Muscle layer of duodenum (tissue), 2 donors: ENCODE measurements at regions not wholly inside any gene's neighbourhood (a gene's known extent, or its start where the extent isn't known, plus 50 kb on each side); places are given as distances from the start of the nearest gene placed in this dataset.

Source experiments
- H3K27ac ChIP-seq: one replicate; pipeline ENCODE4 v1.7.0; 2013; ENCODE audit warnings: mild to moderate bottlenecking, low read length
- H3K27me3 ChIP-seq: one replicate; pipeline ENCODE4 v1.7.0; 2013; ENCODE audit warnings: low read depth, mild to moderate bottlenecking, control low read depth, low read length
- H3K36me3 ChIP-seq, 2 donors: one replicate each; pipeline ENCODE4 v1.7.0; 2013; ENCODE audit warnings: low read length in 2 of 2, control low read depth in 1 of 2, mild to moderate bottlenecking in 1 of 2; ENCODE audit not compliant: insufficient read depth in 2 of 2, control insufficient read depth in 1 of 2
- H3K4me1 ChIP-seq, 2 donors: one replicate each; pipeline ENCODE4 v1.7.0; 2013; ENCODE audit warnings: low read length in 2 of 2, mild to moderate bottlenecking in 2 of 2, control low read depth in 1 of 2, moderate library complexity in 1 of 2; ENCODE audit not compliant: insufficient read depth in 2 of 2, control insufficient read depth in 1 of 2
- H3K4me3 ChIP-seq, 2 donors: one replicate each; pipeline ENCODE4 v1.7.0; 2013; ENCODE audit warnings: low read length in 2 of 2, low read depth in 1 of 2, mild to moderate bottlenecking in 1 of 2
- H3K9me3 ChIP-seq, 2 donors: one replicate each; pipeline ENCODE4 v1.7.0; 2013; ENCODE audit warnings: low read length in 2 of 2, control low read depth in 1 of 2, mild to moderate bottlenecking in 1 of 2; ENCODE audit not compliant: control insufficient read depth in 1 of 2
- donor health status: healthy.

DNA sequence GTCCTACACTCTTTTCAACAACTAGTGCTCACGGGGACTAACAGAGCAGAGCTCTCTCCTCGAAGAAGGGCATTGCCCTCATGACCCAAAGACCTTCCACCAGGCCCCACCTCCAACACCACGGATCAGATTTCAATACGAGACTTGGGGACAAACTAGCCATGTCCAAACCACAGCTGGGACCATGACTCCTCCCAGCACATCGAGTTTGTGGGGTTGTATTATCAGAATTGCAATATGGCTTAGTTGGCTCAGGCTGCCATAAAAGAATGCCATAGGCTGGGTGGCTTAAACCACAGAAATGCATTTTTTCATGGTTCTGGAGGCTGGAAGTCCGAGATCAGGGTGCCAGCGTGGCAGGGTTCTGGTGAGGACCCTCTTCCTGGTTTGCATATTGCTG is 189.7 kb upstream of the PMEPA1 start:
- no peaks in the 10 kb centered on the region for H3K4me1 ChIP-seq
- H3K27ac ChIP-seq = no peak overlapping the region
- no peaks in the 10 kb centered on the region for H3K27me3 ChIP-seq
- H3K9me3 ChIP-seq = no peaks in the 10 kb centered on the region
- no peak overlapping the region for H3K4me3 ChIP-seq
- H3K36me3 ChIP-seq = no peaks in the 10 kb centered on the region

DNA sequence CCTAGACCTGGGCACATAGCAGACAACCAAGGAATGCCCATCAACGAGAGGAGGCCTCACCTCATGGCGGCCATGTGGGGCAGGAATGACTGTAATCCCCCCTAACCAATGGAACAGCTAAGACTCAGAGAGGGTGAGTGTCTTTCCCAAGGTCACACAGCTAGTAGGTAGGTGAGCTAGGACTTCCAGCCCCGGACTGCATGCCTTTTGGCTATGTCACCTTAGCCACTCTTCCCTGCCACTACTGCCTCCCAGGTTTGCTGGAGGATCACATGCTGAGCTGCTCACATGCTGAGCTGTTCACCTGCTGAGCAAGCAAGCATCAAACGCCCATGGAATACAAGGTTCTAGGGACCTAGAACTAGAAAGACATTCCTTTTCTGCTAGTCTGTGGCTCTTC is 188.5 kb upstream of the PMEPA1 start:
- Histone ChIP-seq H3K27ac (no peak overlapping the region), H3K9me3 (no peaks in the 10 kb centered on the region), H3K4me3 (no peak overlapping the region), H3K4me1 (no peaks in the 10 kb centered on the region), H3K36me3 (no peaks in the 10 kb centered on the region), H3K27me3 (no peaks in the 10 kb centered on the region)

DNA sequence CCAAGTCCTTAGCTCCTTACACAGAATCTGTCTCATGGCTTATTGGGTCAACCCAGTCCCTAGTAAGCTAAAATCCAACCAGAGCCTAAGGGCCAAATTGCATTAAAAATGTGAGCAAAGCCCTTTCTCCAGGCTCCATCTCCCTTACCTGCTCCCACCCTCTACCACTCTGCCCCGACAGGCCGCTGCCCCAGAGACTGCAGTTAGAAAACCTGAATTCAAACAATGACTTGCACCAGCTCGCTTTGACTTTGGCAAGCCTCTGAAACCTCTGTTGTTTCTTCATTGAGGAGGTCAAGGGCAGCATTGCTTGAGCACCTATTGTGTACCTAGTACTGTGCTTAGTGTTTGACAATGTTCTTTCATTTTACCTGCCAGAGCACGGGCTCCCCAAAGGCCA is 188.1 kb upstream of the PMEPA1 start:
- H3K9me3 ChIP-seq = no peaks in the 10 kb centered on the region
- no peaks in the 10 kb centered on the region for H3K36me3 ChIP-seq
- no peak overlapping the region for H3K27ac ChIP-seq
- no peaks in the 10 kb centered on the region for H3K4me1 ChIP-seq
- no peak overlapping the region for H3K4me3 ChIP-seq
- H3K27me3 ChIP-seq = no peaks in the 10 kb centered on the region

DNA sequence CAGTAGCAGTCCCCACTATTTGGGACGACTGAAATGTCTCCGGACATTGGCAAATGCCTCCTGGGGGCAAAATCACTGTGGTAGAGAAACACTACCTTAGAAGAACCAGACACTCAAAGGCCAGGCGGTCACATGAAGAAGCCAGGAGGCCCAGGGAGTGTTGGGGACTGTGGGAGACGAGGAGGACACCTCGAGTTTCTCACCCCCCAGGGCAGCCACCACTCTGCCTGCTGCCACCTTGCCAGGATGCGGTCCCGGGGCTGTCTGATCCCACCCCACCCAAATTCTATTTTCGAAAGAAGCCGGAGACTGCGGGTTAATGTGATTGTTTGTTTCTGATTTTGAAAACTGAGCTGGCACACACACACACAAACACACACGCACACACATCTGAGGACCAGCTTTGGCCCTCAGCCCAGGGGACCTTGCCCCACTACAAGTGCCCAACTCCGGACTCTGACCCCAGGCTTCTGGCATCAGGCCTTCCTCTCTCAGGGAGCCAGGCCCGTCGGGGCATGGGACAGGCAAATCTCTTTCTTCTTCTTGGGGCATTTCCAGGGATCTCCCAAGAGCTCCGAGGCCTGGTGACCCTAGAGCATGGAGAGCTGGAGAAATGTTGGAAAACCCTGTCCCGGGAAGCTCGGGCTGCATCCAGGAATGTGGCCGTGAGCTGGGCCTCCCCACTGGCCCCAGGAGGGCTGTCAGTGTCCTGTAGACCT is 187.5 kb upstream of the PMEPA1 start:
- H3K4me1 ChIP-seq = no peaks in the 10 kb centered on the region
- no peaks in the 10 kb centered on the region for H3K9me3 ChIP-seq
- H3K27ac ChIP-seq = no peak overlapping the region
- no peaks in the 10 kb centered on the region for H3K27me3 ChIP-seq
- H3K4me3 ChIP-seq = no peak overlapping the region
- H3K36me3 ChIP-seq = no peaks in the 10 kb centered on the region

DNA sequence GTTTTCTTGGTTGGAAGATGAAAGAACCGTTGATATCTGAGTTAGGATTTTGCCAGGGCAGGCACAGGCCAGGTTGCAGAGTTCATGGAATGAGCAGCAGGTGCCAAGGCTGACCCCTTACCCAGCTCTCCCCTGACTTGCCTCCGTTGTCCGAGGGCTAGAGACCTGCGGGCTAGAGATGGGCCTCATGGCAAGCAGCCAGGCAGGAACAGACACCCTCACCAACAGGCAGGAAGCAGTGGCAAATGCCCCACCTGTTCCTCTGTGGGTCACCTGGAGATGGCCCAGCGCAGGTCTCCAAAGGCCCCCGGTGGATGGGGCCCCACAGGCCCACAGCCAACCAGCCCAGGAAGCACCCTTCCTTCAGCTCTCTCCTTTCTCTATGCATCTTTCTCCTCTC is 186.7 kb upstream of the PMEPA1 start:
- no peak overlapping the region for H3K4me3 ChIP-seq
- H3K4me1 ChIP-seq = no peaks in the 10 kb centered on the region
- no peaks in the 10 kb centered on the region for H3K27me3 ChIP-seq
- H3K27ac ChIP-seq = no peak overlapping the region
- no peaks in the 10 kb centered on the region for H3K36me3 ChIP-seq
- H3K9me3 ChIP-seq = no peaks in the 10 kb centered on the region

DNA sequence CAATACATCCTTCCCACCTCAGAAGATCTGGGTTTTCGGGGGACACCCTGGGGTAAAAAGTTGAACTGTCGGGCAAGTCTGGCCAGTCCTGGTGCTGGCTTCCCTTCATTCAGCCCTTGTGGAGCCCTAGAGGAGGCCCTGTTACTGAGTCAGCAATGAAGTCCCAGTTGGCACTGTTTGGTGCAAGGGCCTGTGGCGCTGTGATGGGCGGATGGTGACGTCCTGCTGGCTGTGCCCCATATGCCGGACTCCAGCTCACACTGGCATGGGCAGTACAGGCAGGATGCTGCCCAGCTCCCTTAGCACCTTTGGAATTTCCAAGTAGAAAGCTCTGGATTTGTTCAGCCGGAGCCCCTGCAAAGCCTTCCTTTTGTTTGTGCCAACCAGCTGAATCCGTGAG is 186.2 kb upstream of the PMEPA1 start:
- H3K9me3 ChIP-seq = no peaks in the 10 kb centered on the region
- no peaks in the 10 kb centered on the region for H3K27me3 ChIP-seq
- H3K4me1 ChIP-seq = no peaks in the 10 kb centered on the region
- no peak overlapping the region for H3K4me3 ChIP-seq
- no peaks in the 10 kb centered on the region for H3K36me3 ChIP-seq
- H3K27ac ChIP-seq = no peak overlapping the region

DNA sequence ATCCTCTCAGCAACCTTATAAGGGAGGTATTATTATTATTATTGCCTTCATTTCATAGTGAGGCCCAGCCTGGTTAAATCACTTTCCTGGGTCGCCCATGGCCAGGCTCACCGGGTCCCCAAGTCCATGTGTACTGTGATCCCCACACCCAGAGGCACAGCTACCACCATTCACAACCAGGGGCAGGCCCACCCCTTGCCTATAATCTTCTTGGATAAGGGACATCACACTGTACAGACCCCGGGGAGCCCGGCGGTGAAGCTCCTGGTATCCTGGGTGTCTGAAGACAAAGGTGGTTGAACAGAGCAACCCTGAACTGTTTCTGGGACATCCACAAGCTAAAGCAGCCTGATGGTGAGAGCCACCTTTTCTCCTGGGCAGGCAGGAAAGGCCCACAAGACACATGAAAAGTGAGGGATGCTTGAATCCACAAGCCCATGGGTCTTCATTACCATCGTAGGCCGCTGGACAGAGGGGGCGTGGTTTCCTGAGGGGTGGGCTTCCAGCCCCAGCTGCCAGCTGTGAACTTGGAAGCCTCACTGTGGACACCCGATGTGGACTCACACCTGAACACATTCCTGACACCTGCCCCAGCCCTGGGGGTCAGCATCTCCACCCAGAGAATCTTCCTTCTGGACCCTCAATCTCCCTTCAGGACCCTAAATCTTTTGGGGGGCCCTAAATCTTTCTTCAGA is 185.5 kb upstream of the PMEPA1 start:
- no peak overlapping the region for H3K27ac ChIP-seq
- no peaks in the 10 kb centered on the region for H3K9me3 ChIP-seq
- no peaks in the 10 kb centered on the region for H3K36me3 ChIP-seq
- H3K4me3 ChIP-seq = no peak overlapping the region
- H3K4me1 ChIP-seq = no peaks in the 10 kb centered on the region
- no peaks in the 10 kb centered on the region for H3K27me3 ChIP-seq

DNA sequence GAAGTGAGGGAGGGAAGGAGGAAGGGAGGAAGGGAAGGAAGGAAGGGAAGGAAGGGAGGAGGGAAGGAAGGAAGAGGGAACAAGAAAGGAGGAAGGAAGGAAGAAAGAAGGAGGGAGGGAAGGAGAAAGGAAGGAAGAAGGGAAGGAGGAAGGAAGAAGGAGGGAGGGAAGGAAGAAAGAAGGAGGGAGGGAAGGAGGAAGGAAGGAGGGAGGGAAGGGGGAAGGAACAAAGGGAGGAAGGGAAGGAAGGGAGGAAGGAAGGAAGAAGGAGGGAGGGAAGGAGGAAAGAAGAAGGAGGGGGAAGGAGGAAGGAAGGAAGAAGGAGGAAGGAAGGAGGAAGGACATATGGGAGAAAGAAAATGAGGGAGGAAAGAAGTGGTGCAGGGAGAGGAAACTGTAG is 184.7 kb upstream of the PMEPA1 start:
- Histone ChIP-seq H3K36me3 (no peaks in the 10 kb centered on the region), H3K4me1 (no peaks in the 10 kb centered on the region), H3K9me3 (no peaks in the 10 kb centered on the region), H3K27ac (no peak overlapping the region), H3K27me3 (no peaks in the 10 kb centered on the region), H3K4me3 (no peak overlapping the region)

DNA sequence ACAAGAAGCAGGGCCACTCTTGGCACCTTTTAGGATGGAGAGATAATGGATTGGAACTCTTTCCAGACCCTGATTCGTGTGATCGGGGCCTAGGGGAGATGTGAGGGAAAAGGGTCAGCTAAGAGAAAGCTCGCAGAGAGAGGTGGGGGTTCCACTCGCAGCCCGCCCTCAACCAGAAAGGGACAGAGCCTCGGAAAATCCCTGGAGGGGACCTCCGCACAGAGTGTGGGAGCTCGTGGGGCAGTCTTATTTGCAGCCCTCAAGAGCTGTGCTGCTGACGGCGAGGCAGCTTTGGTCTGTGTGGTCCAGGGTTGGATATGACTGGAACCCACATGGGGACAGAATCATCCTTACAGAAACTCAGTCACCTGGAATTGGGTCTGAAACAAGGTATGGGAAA is 184.3 kb upstream of the PMEPA1 start:
- Histone ChIP-seq H3K9me3 (no peaks in the 10 kb centered on the region), H3K27me3 (no peaks in the 10 kb centered on the region), H3K27ac (no peak overlapping the region), H3K36me3 (no peaks in the 10 kb centered on the region), H3K4me1 (no peaks in the 10 kb centered on the region), H3K4me3 (no peak overlapping the region)

DNA sequence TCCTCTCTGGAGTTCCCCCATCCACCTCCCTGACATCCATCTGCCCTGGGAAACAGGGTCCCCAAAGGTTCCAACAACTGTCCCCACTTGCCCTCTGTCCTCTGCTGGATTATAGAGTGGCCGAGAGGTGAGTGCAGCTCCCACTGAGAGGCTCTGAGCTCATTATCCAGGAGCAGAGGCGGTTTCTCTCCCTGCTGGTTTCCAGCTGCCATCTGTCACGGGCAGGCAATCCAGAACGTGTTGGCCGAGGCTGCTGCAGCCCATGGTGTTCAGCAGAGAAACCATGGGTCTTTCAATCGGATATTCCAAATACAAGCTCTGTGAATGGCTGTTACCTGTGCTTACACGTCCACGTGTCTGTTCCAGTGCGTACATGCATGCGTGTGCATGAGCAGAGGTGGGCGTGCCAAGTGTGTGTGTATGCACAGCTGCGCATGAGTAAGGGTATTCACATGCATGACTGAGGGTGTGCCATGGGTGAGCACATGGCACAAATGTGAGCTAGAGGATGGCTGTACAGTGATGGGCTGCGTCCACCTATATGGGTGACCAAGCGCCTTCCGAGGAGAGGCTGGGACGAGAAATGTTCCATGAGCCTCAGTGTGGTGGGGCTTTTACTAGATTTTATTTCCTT is 183.7 kb upstream of the PMEPA1 start:
- no peaks in the 10 kb centered on the region for H3K4me1 ChIP-seq
- H3K27me3 ChIP-seq = no peaks in the 10 kb centered on the region
- H3K27ac ChIP-seq = no peak overlapping the region
- no peak overlapping the region for H3K4me3 ChIP-seq
- no peaks in the 10 kb centered on the region for H3K9me3 ChIP-seq
- H3K36me3 ChIP-seq = no peaks in the 10 kb centered on the region

DNA sequence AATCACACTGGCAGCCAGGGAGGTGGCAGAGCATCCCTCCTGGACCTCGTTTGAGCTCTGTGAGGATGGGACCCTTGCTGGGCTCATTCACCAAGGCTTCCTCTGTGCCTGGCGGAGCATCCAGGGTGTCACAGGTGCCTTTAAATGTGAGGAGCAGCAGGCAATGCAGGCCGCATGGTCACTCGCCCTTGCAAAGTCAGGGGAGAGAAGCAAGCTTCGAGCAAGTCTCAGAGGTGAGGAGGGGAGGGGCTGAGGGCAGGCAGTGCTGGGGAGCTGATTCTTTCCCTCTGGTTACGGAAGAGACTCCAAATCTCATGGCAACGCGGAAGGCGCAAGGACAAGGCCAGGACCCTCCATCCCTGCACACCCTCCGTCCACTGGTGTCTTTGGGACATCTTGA is 182.7 kb upstream of the PMEPA1 start:
- no peaks in the 10 kb centered on the region for H3K27me3 ChIP-seq
- H3K27ac ChIP-seq = no peak overlapping the region
- H3K36me3 ChIP-seq = no peaks in the 10 kb centered on the region
- no peaks in the 10 kb centered on the region for H3K9me3 ChIP-seq
- H3K4me1 ChIP-seq = no peaks in the 10 kb centered on the region
- no peak overlapping the region for H3K4me3 ChIP-seq
